ENCODE measurements at regions not wholly inside any gene's neighbourhood (a gene's known extent, or its start where the extent isn't known, plus 50 kb on each side); places are given as distances from the start of the nearest gene placed in this dataset.

GRCh38 chrX:131910586-131910985 is 112.5 kb upstream of the STK26 start:
- no peak for DNase-seq

- DNase-seq, result no peak
Measured at GRCh38 chrX:131915488-131915887, 107.6 kb upstream of the STK26 start.

- DNase-seq, result no peak
Measured at GRCh38 chrX:131917588-131917987, 105.5 kb upstream of the STK26 start.

- no peak for DNase-seq
Measured at GRCh38 chrX:131918839-131919238, 104.3 kb upstream of the STK26 start.

- DNase-seq, result no peak
Measured at GRCh38 chrX:131923614-131924250, 99.4 kb upstream of the STK26 start.

GRCh38 chrX:131938749-131939148 is 84.4 kb upstream of the STK26 start:
- DNase-seq, result no peak

GRCh38 chrX:131942034-131942433 is 81.1 kb upstream of the STK26 start:
- DNase-seq, result no peak

- DNase-seq, result no peak
Measured at GRCh38 chrX:131944936-131945902, 77.9 kb upstream of the STK26 start.

- no peak for DNase-seq
Measured at GRCh38 chrX:131951166-131951565, 71.9 kb upstream of the STK26 start.

GRCh38 chrX:131955099-131955777 is 67.9 kb upstream of the STK26 start:
- DNase-seq, result peak; percentile 51

- DNase-seq, result no peak
Measured at GRCh38 chrX:131958724-131959123, 64.4 kb upstream of the STK26 start.

GRCh38 chrX:131970347-131970746 is 52.8 kb upstream of the STK26 start:
- no peak for DNase-seq

Data from activated CD4-positive, alpha-beta T cell treated with anti-CD3 and anti-CD28 coated beads, Interleukin-2, Interleukin-6, amounts not matched to agents 100 ng/mL and 50 ng/mL, durations not matched to agents 16 hours and 8 hours (primary cell).